ENCODE measurements at regions not wholly inside any gene's neighbourhood (a gene's known extent, or its start where the extent isn't known, plus 50 kb on each side); places are given as distances from the start of the nearest gene placed in this dataset.

GRCh38 chr1:221801251-221801661 lies 59.4 kb upstream of the DUSP10 start:
- no peak for DNase-seq (ENCODE audit: low read depth in 1 of 2, low spot score in 1 of 2)

- DNase-seq (ENCODE audit: low read depth in 1 of 2, low spot score in 1 of 2) = no peak
Measured at GRCh38 chr1:221800831-221801230, 58.9 kb upstream of the DUSP10 start.

GRCh38 chr1:221797506-221797905 lies 55.6 kb upstream of the DUSP10 start:
- no peak for DNase-seq (ENCODE audit: low read depth in 1 of 2, low spot score in 1 of 2)

- no peak for DNase-seq (ENCODE audit: low read depth in 1 of 2, low spot score in 1 of 2)
Measured at GRCh38 chr1:221796700-221797099, 54.8 kb upstream of the DUSP10 start.

- DNase-seq (ENCODE audit: low read depth in 1 of 2, low spot score in 1 of 2) = no peak
Measured at GRCh38 chr1:221795380-221795779, 53.5 kb upstream of the DUSP10 start.

- DNase-seq (ENCODE audit: low read depth in 1 of 2, low spot score in 1 of 2) = no peak
Measured at GRCh38 chr1:221794935-221795334, 53.0 kb upstream of the DUSP10 start.

- DNase-seq (ENCODE audit: low read depth in 1 of 2, low spot score in 1 of 2) = no peak
Measured at GRCh38 chr1:221794079-221794670, 52.3 kb upstream of the DUSP10 start.

- DNase-seq (ENCODE audit: low read depth in 1 of 2, low spot score in 1 of 2) = no peak
Measured at GRCh38 chr1:221793439-221794078, 51.7 kb upstream of the DUSP10 start.

GRCh38 chr1:221791846-221792245 lies 50.0 kb upstream of the DUSP10 start:
- no peak for DNase-seq (ENCODE audit: low read depth in 1 of 2, low spot score in 1 of 2)

All from stimulated activated CD4-positive, alpha-beta T cell treated with anti-CD3 and anti-CD28 coated beads, Interleukin-15, amount 100 ng/mL, for 1 hour (primary cell).